Smooth muscle cell of the brain vasculature (primary cell): ENCODE measurements at regions not wholly inside any gene's neighbourhood (a gene's known extent, or its start where the extent isn't known, plus 50 kb on each side); places are given as distances from the start of the nearest gene placed in this dataset.
"Not testable (repeated sequence)": the region's sequence is repeated elsewhere in the genome, so short reads cannot be mapped to it uniquely, and the experiment has no call there.

Experiments used
- DNase-seq: peaks from one replicate; pipeline ENCODE4 v3.0.0-alpha.2; 2012; ENCODE audit warnings: low read depth, low spot score

- peak; percentile 23 for DNase-seq
These were observed 422.1 kb upstream of the TNC start for GRCh38 chr9:115540091-115540490.

GRCh38 chr9:115543511-115543910, 425.6 kb upstream of the TNC start:
- no peak for DNase-seq

- DNase-seq, result no peak
These were observed 430.8 kb upstream of the TNC start for GRCh38 chr9:115548609-115549260.

GRCh38 chr9:115551396-115551795, 433.4 kb upstream of the TNC start:
- DNase-seq, result no peak

GRCh38 chr9:115553060-115553773, 435.3 kb upstream of the TNC start:
- DNase-seq, result no peak

- DNase-seq, result no peak
These were observed 438.5 kb upstream of the TNC start for GRCh38 chr9:115556432-115556831.

GRCh38 chr9:115575147-115575546, 457.2 kb upstream of the TNC start:
- DNase-seq, result no peak

- not testable (repeated sequence) for DNase-seq
These were observed 467.5 kb upstream of the TNC start for GRCh38 chr9:115585458-115585857.

- DNase-seq, result no peak
These were observed 469.4 kb upstream of the TNC start for GRCh38 chr9:115587310-115587709.

GRCh38 chr9:115590011-115590410, 472.1 kb upstream of the TNC start:
- no peak for DNase-seq

GRCh38 chr9:115591584-115591984, 473.6 kb upstream of the TNC start:
- peak; percentile 90 for DNase-seq

- no peak for DNase-seq
These were observed 475.7 kb upstream of the TNC start for GRCh38 chr9:115593587-115594091.

- DNase-seq, result no peak
These were observed 476.6 kb upstream of the TNC start for GRCh38 chr9:115594557-115594956.

GRCh38 chr9:115596021-115596745, 478.2 kb upstream of the TNC start:
- DNase-seq, result peak; percentile 85

GRCh38 chr9:115596746-115597080, 478.8 kb upstream of the TNC start:
- DNase-seq, result no peak

- DNase-seq, result no peak
These were observed 479.5 kb upstream of the TNC start for GRCh38 chr9:115597330-115597895.

GRCh38 chr9:115598751-115599150, 480.8 kb upstream of the TNC start:
- DNase-seq, result no peak

- no peak for DNase-seq
These were observed 481.9 kb upstream of the TNC start for GRCh38 chr9:115599898-115600297.

GRCh38 chr9:115601434-115601833, 483.5 kb upstream of the TNC start:
- DNase-seq, result no peak

GRCh38 chr9:115604831-115605483, 487.0 kb upstream of the TNC start:
- DNase-seq, result no peak

GRCh38 chr9:115606838-115607237, 488.9 kb upstream of the TNC start:
- DNase-seq, result no peak
